ENCODE measurements at regions not wholly inside any gene's neighbourhood (a gene's known extent, or its start where the extent isn't known, plus 50 kb on each side); places are given as distances from the start of the nearest gene placed in this dataset.

DNA sequence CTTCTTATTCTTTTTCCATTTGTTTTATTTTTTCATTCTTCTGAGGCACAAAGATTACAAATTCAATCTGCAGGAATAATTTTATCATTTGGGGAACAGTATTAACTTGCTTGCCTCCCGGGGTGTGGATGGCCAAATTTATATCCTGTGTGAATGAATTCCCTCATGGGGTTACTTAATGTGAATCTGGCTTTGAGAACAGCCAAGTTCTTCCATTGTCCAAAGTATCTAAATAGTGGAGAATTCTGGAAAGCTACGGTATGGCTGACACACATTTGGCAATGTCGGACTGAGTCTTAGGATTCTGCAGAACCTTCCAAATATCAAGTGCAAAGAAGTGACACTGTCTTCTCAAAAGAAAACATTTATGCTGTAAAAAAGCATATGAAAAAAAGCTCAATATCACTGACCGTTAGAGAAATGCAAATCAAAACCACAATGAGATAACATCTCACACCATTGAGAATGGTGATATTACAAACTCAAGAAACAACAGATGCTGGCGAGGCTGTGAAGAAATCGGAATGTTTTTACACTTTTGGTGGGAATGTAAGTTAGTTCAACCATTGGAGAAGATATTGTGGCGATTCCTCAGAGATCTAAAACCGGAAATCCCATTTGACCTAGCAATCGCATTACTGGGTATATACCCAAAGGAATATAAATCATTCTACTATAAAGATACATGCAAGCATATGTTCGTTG lies 620.2 kb downstream of the EFNB2 start:
- Histone ChIP-seq H3K9ac (ENCODE audit: low read length) (no peak overlapping the region), H3K27me3 (ENCODE audit: low read length) (no peaks in the 10 kb centered on the region), H2AFZ (ENCODE audit: low read length) (no peak overlapping the region), H3K4me3 (ENCODE audit: low read length) (no peak overlapping the region), H3K27ac (ENCODE audit: low read length) (no peak overlapping the region), H3F3A (ENCODE audit: low read length, unreplicated experiment) (no peaks in the 10 kb centered on the region), H4K20me1 (ENCODE audit: low read length) (no peaks in the 10 kb centered on the region), H3K9me3 (ENCODE audit: low read length) (no peaks in the 10 kb centered on the region), H3K4me2 (ENCODE audit: low read length) (no peak overlapping the region), H3K36me3 (ENCODE audit: low read depth, low read length) (no peaks in the 10 kb centered on the region), H3K79me2 (ENCODE audit: low read length) (no peaks in the 10 kb centered on the region), H3K4me1 (ENCODE audit: insufficient read depth, low read length) (peaks cover 20% of the 10 kb centered on the region), H3K9me2 (replicated peaks; ENCODE audit: low read length) (no peaks in the 10 kb centered on the region)
- DNase-seq (no peak), ATAC-seq (no peak)
- ChIA-PET POLR2A (ENCODE audit: unreplicated experiment) (no interaction called here), CTCF (no interaction called here)
- BruUV-seq (replicated peaks), result no TSS peak
- intact Hi-C loops (cut with micrococcal nuclease), result loop anchor here (5.0 kb wide), 1 partner anchor 453 kb away; no protein-coding TSS in a partner anchor
- no peak for TF ChIP-seq EZH2 (IDR thresholded peaks at IDR 0.05; ENCODE audit: low read length, unreplicated experiment)
- TF ChIP-seq, protein P1, sequence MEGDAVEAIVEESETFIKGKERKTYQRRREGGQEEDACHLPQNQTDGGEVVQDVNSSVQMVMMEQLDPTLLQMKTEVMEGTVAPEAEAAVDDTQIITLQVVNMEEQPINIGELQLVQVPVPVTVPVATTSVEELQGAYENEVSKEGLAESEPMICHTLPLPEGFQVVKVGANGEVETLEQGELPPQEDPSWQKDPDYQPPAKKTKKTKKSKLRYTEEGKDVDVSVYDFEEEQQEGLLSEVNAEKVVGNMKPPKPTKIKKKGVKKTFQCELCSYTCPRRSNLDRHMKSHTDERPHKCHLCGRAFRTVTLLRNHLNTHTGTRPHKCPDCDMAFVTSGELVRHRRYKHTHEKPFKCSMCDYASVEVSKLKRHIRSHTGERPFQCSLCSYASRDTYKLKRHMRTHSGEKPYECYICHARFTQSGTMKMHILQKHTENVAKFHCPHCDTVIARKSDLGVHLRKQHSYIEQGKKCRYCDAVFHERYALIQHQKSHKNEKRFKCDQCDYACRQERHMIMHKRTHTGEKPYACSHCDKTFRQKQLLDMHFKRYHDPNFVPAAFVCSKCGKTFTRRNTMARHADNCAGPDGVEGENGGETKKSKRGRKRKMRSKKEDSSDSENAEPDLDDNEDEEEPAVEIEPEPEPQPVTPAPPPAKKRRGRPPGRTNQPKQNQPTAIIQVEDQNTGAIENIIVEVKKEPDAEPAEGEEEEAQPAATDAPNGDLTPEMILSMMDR (conservative IDR thresholded peaks at IDR 0.05; ENCODE audit: low read depth, low read length), result no peak
- TF ChIP-seq EZH2phosphoT487 (IDR thresholded peaks at IDR 0.05; ENCODE audit: borderline replicate concordance, low read length), result no peak

DNA sequence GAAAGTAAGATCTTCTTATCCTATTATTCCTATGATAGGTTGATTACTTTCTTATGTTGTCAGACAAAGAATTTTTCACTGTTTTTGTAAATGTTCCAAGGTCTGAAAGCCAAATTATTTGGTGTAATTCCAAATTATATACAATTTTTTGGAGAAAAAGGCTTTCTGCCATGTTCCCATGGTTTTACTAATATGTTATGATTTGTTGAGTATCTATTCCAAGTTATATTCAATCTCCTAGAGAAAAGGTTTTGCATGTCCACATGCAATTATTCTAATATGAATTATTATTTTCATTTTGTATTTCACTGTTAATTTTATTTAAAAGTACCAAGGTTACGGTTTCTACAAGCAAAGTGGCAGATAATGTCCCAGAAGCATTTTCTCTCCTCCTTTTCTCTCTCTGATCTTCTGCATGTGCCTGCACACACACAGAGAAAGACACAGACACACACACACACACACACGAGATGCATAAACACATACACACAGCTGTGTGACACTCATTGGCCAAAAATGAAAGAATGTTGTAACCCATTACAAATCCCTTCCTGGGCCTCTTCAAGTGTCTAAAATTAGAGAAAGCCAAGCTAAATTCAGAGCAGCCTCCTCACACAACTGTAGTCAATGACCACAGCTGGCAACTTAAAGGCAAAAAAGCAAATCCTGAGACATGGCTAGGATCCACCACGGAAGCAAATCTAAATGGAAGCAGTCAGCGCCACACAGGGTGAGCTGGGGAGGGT lies 621.0 kb downstream of the EFNB2 start:
- Histone ChIP-seq H3K27me3 (ENCODE audit: low read length) (no peaks in the 10 kb centered on the region), H4K20me1 (ENCODE audit: low read length) (no peaks in the 10 kb centered on the region), H3K4me3 (ENCODE audit: low read length) (no peak overlapping the region), H3K27ac (ENCODE audit: low read length) (no peak overlapping the region), H3F3A (ENCODE audit: low read length, unreplicated experiment) (no peaks in the 10 kb centered on the region), H3K36me3 (ENCODE audit: low read depth, low read length) (no peaks in the 10 kb centered on the region), H3K9ac (ENCODE audit: low read length) (no peak overlapping the region), H3K79me2 (ENCODE audit: low read length) (no peaks in the 10 kb centered on the region), H3K4me1 (ENCODE audit: insufficient read depth, low read length) (peaks cover 12% of the 10 kb centered on the region), H3K4me2 (ENCODE audit: low read length) (no peak overlapping the region), H2AFZ (ENCODE audit: low read length) (no peak overlapping the region), H3K9me2 (replicated peaks; ENCODE audit: low read length) (no peaks in the 10 kb centered on the region), H3K9me3 (ENCODE audit: low read length) (no peaks in the 10 kb centered on the region)
- ChIA-PET CTCF (no interaction called here), POLR2A (ENCODE audit: unreplicated experiment) (no interaction called here)
- DNase-seq, result no peak
- TF ChIP-seq EZH2 (IDR thresholded peaks at IDR 0.05; ENCODE audit: low read length, unreplicated experiment), result no peak
- TF ChIP-seq, protein P1 (conservative IDR thresholded peaks at IDR 0.05; ENCODE audit: low read depth, low read length), result no peak
- no peak for TF ChIP-seq EZH2phosphoT487 (IDR thresholded peaks at IDR 0.05; ENCODE audit: borderline replicate concordance, low read length)
- BruUV-seq (replicated peaks), result no TSS peak
- intact Hi-C loops (cut with micrococcal nuclease), result loop anchor here (5.0 kb wide), 1 partner anchor 452 kb away; no protein-coding TSS in a partner anchor
- ATAC-seq, result no peak

GRCh38 chr13:105908586-105908985 lies 626.9 kb downstream of the EFNB2 start:
- ATAC-seq (no peak), DNase-seq (no peak)
- Histone ChIP-seq H3K79me2 (ENCODE audit: low read length) (no peaks in the 10 kb centered on the region), H3K27me3 (ENCODE audit: low read length) (no peaks in the 10 kb centered on the region), H3K9ac (ENCODE audit: low read length) (no peak overlapping the region), H3K27ac (ENCODE audit: low read length) (no peak overlapping the region), H2AFZ (ENCODE audit: low read length) (no peak overlapping the region), H3K4me2 (ENCODE audit: low read length) (no peak overlapping the region), H3K36me3 (ENCODE audit: low read depth, low read length) (no peaks in the 10 kb centered on the region), H4K20me1 (ENCODE audit: low read length) (no peaks in the 10 kb centered on the region), H3K9me2 (replicated peaks; ENCODE audit: low read length) (no peaks in the 10 kb centered on the region), H3K4me1 (ENCODE audit: insufficient read depth, low read length) (peaks cover 21% of the 10 kb centered on the region), H3K9me3 (ENCODE audit: low read length) (no peaks in the 10 kb centered on the region), H3F3A (ENCODE audit: low read length, unreplicated experiment) (no peaks in the 10 kb centered on the region), H3K4me3 (ENCODE audit: low read length) (no peak overlapping the region)
- intact Hi-C loops (cut with micrococcal nuclease), result no loop called here
- BruUV-seq (replicated peaks), result no TSS peak
- ChIA-PET POLR2A (ENCODE audit: unreplicated experiment) (no interaction called here), CTCF (no interaction called here)
- TF ChIP-seq EZH2phosphoT487 (IDR thresholded peaks at IDR 0.05; ENCODE audit: borderline replicate concordance, low read length) (no peak), EZH2 (IDR thresholded peaks at IDR 0.05; ENCODE audit: low read length, unreplicated experiment) (no peak)
- TF ChIP-seq, protein P1 (conservative IDR thresholded peaks at IDR 0.05; ENCODE audit: low read depth, low read length), result no peak
